Erythroblast (primary cell): ENCODE measurements at regions not wholly inside any gene's neighbourhood (a gene's known extent, or its start where the extent isn't known, plus 50 kb on each side); places are given as distances from the start of the nearest gene placed in this dataset.

ENCODE experiments used
- GATA1 ChIP-seq: IDR thresholded peaks from 2 replicates; pipeline ENCODE4 v1.6.1; 2011; ENCODE audit warnings: low read depth, mild to moderate bottlenecking, control low read depth, low read length, moderate library complexity
- POLR2A ChIP-seq: IDR thresholded peaks from 2 replicates; pipeline ENCODE4 v1.6.1; 2011; ENCODE audit warnings: mild to moderate bottlenecking, low read length

DNA sequence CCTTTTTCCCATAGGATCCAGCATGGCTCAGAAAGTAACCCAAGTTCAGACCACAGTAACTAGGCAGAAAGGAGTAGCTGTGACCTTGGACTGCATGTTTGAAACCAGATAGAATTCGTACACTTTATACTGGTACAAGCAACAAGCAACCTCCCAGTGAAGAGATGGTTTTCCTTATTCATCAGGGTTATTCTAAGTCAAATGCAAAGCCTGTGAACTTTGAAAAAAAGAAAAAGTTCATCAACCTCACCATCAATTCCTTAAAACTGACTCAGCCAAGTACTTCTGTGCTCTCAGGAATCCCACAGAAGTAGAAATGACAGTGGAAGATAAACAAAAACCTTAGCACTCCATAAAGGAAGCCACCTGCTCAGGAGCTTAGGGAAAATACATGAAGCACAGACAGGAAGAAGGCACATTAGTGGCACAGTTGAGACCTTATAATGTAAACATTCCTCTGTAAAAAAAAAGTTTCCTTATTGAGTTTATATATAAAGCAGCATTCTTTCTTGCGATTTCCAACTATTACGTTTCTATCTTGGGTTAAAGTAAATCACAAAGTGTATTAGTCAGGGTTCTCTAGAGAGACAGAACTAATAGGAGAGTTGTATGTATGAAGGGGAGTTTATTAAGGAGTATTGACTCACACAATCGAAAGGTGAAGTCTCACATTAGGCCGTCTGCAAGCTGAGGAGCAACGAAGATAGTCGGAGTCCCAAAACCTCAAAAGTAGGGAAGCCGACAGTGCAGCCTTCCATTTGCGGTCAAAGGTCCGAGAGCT lies 398.4 kb downstream of the DAD1 start:
- TF ChIP-seq POLR2A, result no peak
- no peak for TF ChIP-seq GATA1
